Activated naive CD8-positive, alpha-beta T cell treated with anti-CD3 and anti-CD28 coated beads, Interleukin-2, amount 50 U/mL, for 24 hours (primary cell): ENCODE measurements at regions not wholly inside any gene's neighbourhood (a gene's known extent, or its start where the extent isn't known, plus 50 kb on each side); places are given as distances from the start of the nearest gene placed in this dataset.
"Not testable (repeated sequence)": the region's sequence is repeated elsewhere in the genome, so short reads cannot be mapped to it uniquely, and the experiment has no call there.

ENCODE experiments used
- ATAC-seq: fragments of 150-1000 bp; cut with Tn5 transposase; one replicate; pipeline ENCODE4 v1.10.0; 2021
- DNase-seq: peaks from one replicate; pipeline ENCODE4 v3.0.0; 2021
- H3K27ac Mint-ChIP-seq: one replicate; pipeline ENCODE4 v1.8.0; 2021; ENCODE audit warnings: mild to moderate bottlenecking, mixed read lengths
- H3K27me3 Mint-ChIP-seq: one replicate; pipeline ENCODE4 v1.8.0; 2021; ENCODE audit warnings: mixed read lengths
- H3K36me3 Mint-ChIP-seq: one replicate; pipeline ENCODE4 v1.8.0; 2021; ENCODE audit warnings: low read depth, mixed read lengths
- H3K4me1 Mint-ChIP-seq: one replicate; pipeline ENCODE4 v1.8.0; 2021; ENCODE audit warnings: mixed read lengths
- H3K4me3 Mint-ChIP-seq: one replicate; pipeline ENCODE4 v1.8.0; 2021; ENCODE audit warnings: mild to moderate bottlenecking, moderate library complexity, mixed read lengths
- H3K9me3 Mint-ChIP-seq: one replicate; pipeline ENCODE4 v1.8.0; 2021; ENCODE audit warnings: mixed read lengths

GRCh38 chr2:53515435-53516332 is 251.9 kb upstream of the CHAC2 start:
- ATAC-seq (no peak), DNase-seq (no peak)
- H3K27ac Mint-ChIP-seq, result no peak overlapping the region
- H3K36me3 Mint-ChIP-seq, result no peaks in the 10 kb centered on the region
- H3K9me3 Mint-ChIP-seq, result no peaks in the 10 kb centered on the region
- no peak overlapping the region for H3K4me3 Mint-ChIP-seq
- H3K27me3 Mint-ChIP-seq, result no peaks in the 10 kb centered on the region
- H3K4me1 Mint-ChIP-seq, result no peaks in the 10 kb centered on the region

DNA sequence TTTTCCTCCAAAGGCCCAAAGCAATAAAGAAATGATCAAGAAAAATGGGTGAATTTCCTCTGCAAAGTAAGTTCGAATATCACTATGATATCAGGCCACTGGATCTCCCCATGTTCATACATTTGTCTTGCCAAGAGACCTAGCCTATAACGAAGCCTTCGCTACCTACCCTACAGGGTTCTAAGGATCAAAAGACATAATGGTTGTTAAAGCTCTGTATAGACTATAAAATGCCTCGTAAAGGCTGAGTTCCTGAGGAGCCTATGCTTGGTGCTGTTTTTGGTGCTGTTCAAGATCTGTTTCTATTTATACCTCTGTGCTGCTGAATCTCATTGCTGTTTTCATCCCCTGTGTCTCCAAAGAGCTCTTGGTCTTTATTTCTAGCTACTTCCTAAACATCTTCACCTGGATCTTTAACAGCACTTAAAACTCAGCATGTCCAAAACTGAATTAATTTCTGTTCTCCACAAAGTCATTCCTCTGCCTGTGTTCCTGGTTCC is 254.4 kb upstream of the CHAC2 start:
- ATAC-seq, result no peak
- H3K27ac Mint-ChIP-seq, result no peak overlapping the region
- no peak for DNase-seq
- H3K27me3 Mint-ChIP-seq, result no peaks in the 10 kb centered on the region
- H3K4me3 Mint-ChIP-seq, result no peak overlapping the region
- H3K9me3 Mint-ChIP-seq, result no peaks in the 10 kb centered on the region
- H3K4me1 Mint-ChIP-seq, result no peaks in the 10 kb centered on the region
- no peaks in the 10 kb centered on the region for H3K36me3 Mint-ChIP-seq

DNA sequence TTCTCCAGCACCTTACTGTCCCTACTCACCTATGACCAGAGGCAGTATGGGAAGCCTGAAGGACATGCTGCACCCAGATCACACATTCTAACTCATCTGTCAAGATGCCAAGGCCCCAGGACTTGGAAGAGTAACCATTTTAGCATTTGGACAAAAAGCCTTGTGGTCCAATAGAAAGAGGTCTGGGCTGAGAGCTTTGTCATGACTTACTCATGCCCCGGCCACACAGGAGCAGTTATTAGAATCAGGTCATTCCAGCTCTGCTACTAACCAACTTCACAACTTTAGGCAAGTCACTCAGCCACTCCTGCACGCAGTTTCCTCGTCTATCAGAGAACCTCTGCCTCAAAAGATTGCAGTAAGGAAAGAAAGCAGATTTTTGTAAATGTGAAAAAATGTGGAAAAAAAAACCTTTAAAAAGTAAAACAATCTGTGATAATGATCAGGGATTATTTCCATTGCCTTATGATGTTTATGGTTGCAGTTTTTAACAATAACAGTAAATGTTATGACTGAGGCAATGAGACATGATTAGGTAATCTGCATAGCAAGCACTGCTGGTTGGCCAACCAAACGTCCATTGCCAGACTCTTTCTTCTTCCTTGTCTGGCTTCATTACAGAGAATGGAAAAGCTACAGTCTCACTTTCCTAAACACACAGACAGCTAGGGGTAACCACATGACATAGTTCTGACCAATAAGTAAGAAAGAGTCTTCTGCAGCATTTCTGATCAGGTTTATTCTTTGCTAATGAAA is 255.4 kb upstream of the CHAC2 start:
- no peaks in the 10 kb centered on the region for H3K9me3 Mint-ChIP-seq
- H3K4me1 Mint-ChIP-seq, result no peaks in the 10 kb centered on the region
- ATAC-seq (no peak), DNase-seq (no peak)
- no peak overlapping the region for H3K4me3 Mint-ChIP-seq
- H3K27ac Mint-ChIP-seq, result no peak overlapping the region
- H3K27me3 Mint-ChIP-seq, result no peaks in the 10 kb centered on the region
- no peaks in the 10 kb centered on the region for H3K36me3 Mint-ChIP-seq

GRCh38 chr2:53511549-53511948 is 256.1 kb upstream of the CHAC2 start:
- ATAC-seq (no peak), DNase-seq (no peak)
- Mint-ChIP-seq H3K9me3 (no peaks in the 10 kb centered on the region), H3K4me1 (no peaks in the 10 kb centered on the region), H3K27me3 (no peaks in the 10 kb centered on the region), H3K27ac (no peak overlapping the region), H3K4me3 (no peak overlapping the region), H3K36me3 (no peaks in the 10 kb centered on the region)

GRCh38 chr2:53510401-53510800 is 257.2 kb upstream of the CHAC2 start:
- DNase-seq (no peak), ATAC-seq (no peak)
- no peaks in the 10 kb centered on the region for H3K4me1 Mint-ChIP-seq
- no peak overlapping the region for H3K4me3 Mint-ChIP-seq
- H3K27me3 Mint-ChIP-seq, result no peaks in the 10 kb centered on the region
- no peak overlapping the region for H3K27ac Mint-ChIP-seq
- H3K9me3 Mint-ChIP-seq, result no peaks in the 10 kb centered on the region
- H3K36me3 Mint-ChIP-seq, result no peaks in the 10 kb centered on the region

DNA sequence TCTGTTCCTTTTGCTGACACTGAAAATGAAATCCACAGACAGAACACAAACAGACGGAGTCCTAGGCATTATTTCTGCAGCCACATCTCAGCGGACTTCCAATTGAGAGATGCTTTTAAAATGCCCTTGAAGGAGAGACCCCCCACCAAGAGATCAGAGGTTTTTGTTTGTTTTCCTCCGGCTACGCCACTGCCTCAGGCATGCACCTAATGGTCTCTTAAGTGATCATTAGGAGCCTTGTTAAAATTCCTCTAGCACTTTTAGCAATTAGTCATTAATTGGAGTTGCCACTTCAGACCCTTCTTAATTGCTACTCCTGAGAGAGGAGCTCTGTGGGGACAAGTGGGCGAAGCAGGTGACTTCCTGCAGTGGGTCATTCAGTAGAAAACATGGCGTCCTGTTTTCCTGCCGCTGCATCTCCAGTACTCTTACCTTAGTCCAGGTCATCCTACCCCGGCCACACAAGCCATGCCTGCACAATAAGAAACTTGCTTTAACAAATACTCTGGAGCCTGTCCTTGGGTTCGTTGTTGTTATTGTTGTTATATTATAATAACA is 257.7 kb upstream of the CHAC2 start:
- Mint-ChIP-seq H3K9me3 (no peaks in the 10 kb centered on the region), H3K4me3 (no peak overlapping the region), H3K4me1 (no peaks in the 10 kb centered on the region), H3K27me3 (no peaks in the 10 kb centered on the region), H3K27ac (no peak overlapping the region), H3K36me3 (no peaks in the 10 kb centered on the region)
- DNase-seq (no peak), ATAC-seq (no peak)

- DNase-seq, result no peak
- ATAC-seq, result no peak
Observed at GRCh38 chr2:53508667-53509066, 258.9 kb upstream of the CHAC2 start.

DNA sequence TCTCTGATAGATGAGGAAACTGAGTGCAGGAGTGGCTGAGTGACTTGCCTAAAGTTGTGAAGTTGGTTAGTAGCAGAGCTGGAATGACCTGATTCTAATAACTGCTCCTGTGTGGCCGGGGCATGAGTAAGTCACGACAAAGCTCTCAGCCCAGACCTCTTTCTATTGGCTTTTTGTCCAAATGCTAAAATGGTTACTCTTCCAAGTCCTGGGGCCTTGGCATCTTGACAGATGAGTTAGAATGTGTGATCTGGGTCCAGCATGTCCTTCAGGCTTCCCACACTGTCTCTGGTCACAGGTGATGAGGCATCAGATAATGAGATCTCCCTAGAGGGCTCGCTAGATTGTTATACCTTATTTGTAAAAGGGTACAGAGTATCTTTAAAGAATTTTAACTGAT is 260.5 kb upstream of the CHAC2 start:
- not testable (repeated sequence) for H3K4me3 Mint-ChIP-seq, H3K27ac Mint-ChIP-seq, DNase-seq, H3K36me3 Mint-ChIP-seq, H3K4me1 Mint-ChIP-seq, H3K9me3 Mint-ChIP-seq, H3K27me3 Mint-ChIP-seq, ATAC-seq

More at GRCh38 chr2:53508667-53509066, 258.9 kb upstream of the CHAC2 start:
- Mint-ChIP-seq H3K9me3 (no peaks in the 10 kb centered on the region), H3K4me1 (no peaks in the 10 kb centered on the region), H3K27me3 (no peaks in the 10 kb centered on the region), H3K4me3 (no peak overlapping the region), H3K36me3 (no peaks in the 10 kb centered on the region), H3K27ac (no peak overlapping the region)

GRCh38 chr2:53505826-53506225 is 261.8 kb upstream of the CHAC2 start:
- DNase-seq (no peak), ATAC-seq (no peak)
- no peaks in the 10 kb centered on the region for H3K27me3 Mint-ChIP-seq
- H3K27ac Mint-ChIP-seq, result no peak overlapping the region
- no peaks in the 10 kb centered on the region for H3K9me3 Mint-ChIP-seq
- no peaks in the 10 kb centered on the region for H3K4me1 Mint-ChIP-seq
- no peak overlapping the region for H3K4me3 Mint-ChIP-seq
- no peaks in the 10 kb centered on the region for H3K36me3 Mint-ChIP-seq

DNA sequence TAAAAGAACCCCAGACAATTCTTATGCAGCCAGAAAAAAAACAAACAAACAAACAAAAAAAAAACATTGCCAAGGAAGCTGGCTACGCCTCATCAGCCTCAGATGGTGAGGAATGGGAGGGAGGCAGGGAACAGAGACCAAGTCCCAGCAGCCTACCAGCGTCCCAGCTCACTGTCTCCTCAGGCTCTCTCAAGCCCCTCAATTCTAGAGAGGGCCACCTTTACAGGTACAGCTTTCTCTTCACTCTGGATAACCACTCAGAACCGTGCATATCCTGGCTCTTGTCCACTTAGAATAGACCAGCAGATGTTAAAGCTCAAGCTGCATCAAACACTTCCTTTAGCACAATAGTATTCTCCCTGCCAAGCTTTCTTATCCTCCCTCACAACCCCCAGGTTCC is 263.1 kb upstream of the CHAC2 start:
- no peaks in the 10 kb centered on the region for H3K27me3 Mint-ChIP-seq
- H3K4me1 Mint-ChIP-seq, result no peaks in the 10 kb centered on the region
- H3K27ac Mint-ChIP-seq, result no peak overlapping the region
- no peaks in the 10 kb centered on the region for H3K36me3 Mint-ChIP-seq
- no peaks in the 10 kb centered on the region for H3K9me3 Mint-ChIP-seq
- ATAC-seq (no peak), DNase-seq (no peak)
- no peak overlapping the region for H3K4me3 Mint-ChIP-seq

DNA sequence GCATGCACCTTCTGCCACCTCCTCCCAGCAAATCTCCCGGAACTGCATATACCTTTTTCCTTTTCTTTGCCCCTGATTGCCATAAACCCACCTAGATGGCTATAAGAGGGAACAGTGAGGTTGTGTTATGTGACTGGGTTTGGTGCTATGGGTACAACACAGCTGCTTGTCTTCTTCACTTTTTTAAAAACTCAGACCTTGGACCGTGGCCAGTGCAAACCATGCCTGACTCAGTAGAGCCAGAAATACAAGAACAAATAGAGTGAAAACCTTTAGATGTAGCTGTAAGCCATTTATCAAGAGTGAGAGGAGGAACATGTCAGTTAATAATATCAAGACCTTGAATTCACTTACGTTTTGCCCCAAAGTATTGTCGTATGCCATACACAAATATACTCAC is 267.4 kb upstream of the CHAC2 start:
- Mint-ChIP-seq H3K9me3 (no peaks in the 10 kb centered on the region), H3K27me3 (no peaks in the 10 kb centered on the region), H3K36me3 (no peaks in the 10 kb centered on the region), H3K27ac (no peak overlapping the region), H3K4me3 (no peak overlapping the region), H3K4me1 (no peaks in the 10 kb centered on the region)
- ATAC-seq, result no peak
- no peak for DNase-seq

DNA sequence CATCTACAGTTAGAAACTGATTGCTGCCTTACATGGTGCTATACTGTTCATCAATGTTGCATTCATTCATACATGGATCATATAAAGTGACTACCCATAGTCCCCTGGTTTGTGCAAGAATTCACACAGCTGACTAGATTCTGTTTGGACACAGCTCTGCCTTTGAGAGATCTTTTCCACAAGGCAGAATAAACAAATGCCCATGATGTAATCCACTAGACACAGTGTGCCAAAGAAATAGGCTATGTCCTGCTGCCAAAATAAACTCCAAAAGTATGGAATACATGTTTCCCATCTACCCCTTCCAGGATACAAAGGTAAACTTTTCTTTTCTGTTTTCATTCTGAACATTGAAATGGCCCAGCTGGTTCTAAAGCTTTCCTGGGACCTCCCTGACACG is 269.4 kb upstream of the CHAC2 start:
- Mint-ChIP-seq H3K4me3 (no peak overlapping the region), H3K36me3 (no peaks in the 10 kb centered on the region)
- DNase-seq, result no peak

DNA sequence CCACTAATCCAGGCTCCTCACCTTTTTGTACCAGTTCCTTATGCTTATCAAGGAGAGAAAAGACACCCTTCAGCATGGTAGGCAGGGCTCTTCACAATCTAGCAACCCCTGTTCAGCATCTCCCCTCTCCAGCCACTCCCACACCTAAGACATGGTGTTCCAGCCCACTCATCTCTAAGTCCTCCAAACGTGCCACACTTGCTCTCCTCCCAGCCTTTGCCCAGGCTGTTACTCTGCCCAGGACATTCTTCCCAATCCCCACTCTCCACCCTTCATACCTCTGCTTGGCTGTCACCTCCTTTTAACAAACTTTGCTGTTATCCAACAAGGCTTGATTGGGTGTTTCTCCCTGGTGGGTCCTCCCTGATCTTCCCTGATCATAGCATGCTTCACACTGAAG is 270.6 kb upstream of the CHAC2 start:
- H3K36me3 Mint-ChIP-seq, result no peaks in the 10 kb centered on the region
- H3K27me3 Mint-ChIP-seq, result no peaks in the 10 kb centered on the region
- no peaks in the 10 kb centered on the region for H3K9me3 Mint-ChIP-seq
- ATAC-seq, result no peak
- no peak overlapping the region for H3K27ac Mint-ChIP-seq
- H3K4me3 Mint-ChIP-seq, result no peak overlapping the region
- H3K4me1 Mint-ChIP-seq, result no peaks in the 10 kb centered on the region
- no peak for DNase-seq

More for the DNA sequence above, 269.4 kb upstream of the CHAC2 start:
- no peak overlapping the region for H3K27ac Mint-ChIP-seq
- ATAC-seq, result no peak
- no peaks in the 10 kb centered on the region for H3K9me3 Mint-ChIP-seq
- no peaks in the 10 kb centered on the region for H3K27me3 Mint-ChIP-seq
- no peaks in the 10 kb centered on the region for H3K4me1 Mint-ChIP-seq

DNA sequence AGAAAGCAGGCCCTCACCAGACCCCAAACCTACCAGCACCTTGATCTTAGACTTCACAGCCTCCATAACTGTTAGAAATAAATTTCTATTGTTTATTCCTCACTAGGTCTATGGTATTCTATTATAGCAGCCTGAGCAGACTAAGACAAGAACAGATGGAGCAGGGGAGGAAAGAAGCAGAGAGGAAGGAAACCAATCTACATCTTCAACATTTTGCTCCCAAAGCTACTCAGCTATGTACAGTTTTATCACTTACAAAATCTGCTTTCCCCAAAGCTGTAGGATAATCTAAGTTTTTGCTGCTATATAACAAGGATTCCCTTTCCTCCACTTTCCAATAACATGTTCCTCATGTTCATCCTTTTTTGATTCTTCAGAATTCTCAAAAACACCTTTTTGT is 274.4 kb upstream of the CHAC2 start:
- no peaks in the 10 kb centered on the region for H3K27me3 Mint-ChIP-seq
- no peaks in the 10 kb centered on the region for H3K36me3 Mint-ChIP-seq
- H3K27ac Mint-ChIP-seq, result no peak overlapping the region
- no peaks in the 10 kb centered on the region for H3K4me1 Mint-ChIP-seq
- H3K9me3 Mint-ChIP-seq, result no peaks in the 10 kb centered on the region
- DNase-seq (no peak), ATAC-seq (no peak)
- H3K4me3 Mint-ChIP-seq, result no peak overlapping the region

GRCh38 chr2:53490659-53491058 is 276.9 kb upstream of the CHAC2 start:
- Mint-ChIP-seq H3K9me3 (no peaks in the 10 kb centered on the region), H3K36me3 (no peaks in the 10 kb centered on the region), H3K4me1 (no peaks in the 10 kb centered on the region), H3K27ac (no peak overlapping the region), H3K27me3 (no peaks in the 10 kb centered on the region), H3K4me3 (no peak overlapping the region)
- no peak for ATAC-seq
- DNase-seq, result no peak
